ENCODE measurements at regions not wholly inside any gene's neighbourhood (a gene's known extent, or its start where the extent isn't known, plus 50 kb on each side); places are given as distances from the start of the nearest gene placed in this dataset.
"Not testable (repeated sequence)": the region's sequence is repeated elsewhere in the genome, so short reads cannot be mapped to it uniquely, and the experiment has no call there.

GRCh38 chr6:33888183-33888582, 84.4 kb upstream of the MLN start:
- no peak for TF ChIP-seq CTCF (IDR thresholded peaks at IDR 0.05; ENCODE audit: borderline replicate concordance, insufficient read depth, low read depth, low read length)
- no peak overlapping the region for H3K4me3 ChIP-seq (ENCODE audit: low read depth, low read length)

- H3K4me3 ChIP-seq (ENCODE audit: low read depth, low read length) = no peak overlapping the region
- no peak for TF ChIP-seq CTCF (IDR thresholded peaks at IDR 0.05; ENCODE audit: borderline replicate concordance, insufficient read depth, low read depth, low read length)
These were observed 82.9 kb upstream of the MLN start for GRCh38 chr6:33886673-33887144.

- H3K4me3 ChIP-seq (ENCODE audit: low read depth, low read length) = no peak overlapping the region
- TF ChIP-seq CTCF (IDR thresholded peaks at IDR 0.05; ENCODE audit: borderline replicate concordance, insufficient read depth, low read depth, low read length) = no peak
These were observed 81.6 kb upstream of the MLN start for GRCh38 chr6:33885132-33886057.

GRCh38 chr6:33883621-33884020, 79.8 kb upstream of the MLN start:
- H3K4me3 ChIP-seq (ENCODE audit: low read depth, low read length) = not testable (repeated sequence)

GRCh38 chr6:33882154-33882553, 78.4 kb upstream of the MLN start:
- TF ChIP-seq CTCF (IDR thresholded peaks at IDR 0.05; ENCODE audit: borderline replicate concordance, insufficient read depth, low read depth, low read length) = no peak

GRCh38 chr6:33880766-33881165, 77.0 kb upstream of the MLN start:
- TF ChIP-seq CTCF (IDR thresholded peaks at IDR 0.05; ENCODE audit: borderline replicate concordance, insufficient read depth, low read depth, low read length) = no peak
- no peak overlapping the region for H3K4me3 ChIP-seq (ENCODE audit: low read depth, low read length)

More at GRCh38 chr6:33882154-33882553, 78.4 kb upstream of the MLN start:
- H3K4me3 ChIP-seq (ENCODE audit: low read depth, low read length) = no peak overlapping the region

GRCh38 chr6:33880104-33880678, 76.4 kb upstream of the MLN start:
- no peak for TF ChIP-seq CTCF (IDR thresholded peaks at IDR 0.05; ENCODE audit: borderline replicate concordance, insufficient read depth, low read depth, low read length)

More at GRCh38 chr6:33880104-33880678, 76.4 kb upstream of the MLN start:
- no peak overlapping the region for H3K4me3 ChIP-seq (ENCODE audit: low read depth, low read length)

Measured in GM12875 (cell line).